LHCN-M2 (cell line): ENCODE measurements at regions not wholly inside any gene's neighbourhood (a gene's known extent, or its start where the extent isn't known, plus 50 kb on each side); places are given as distances from the start of the nearest gene placed in this dataset.

ENCODE experiments used
- DNase-seq: peaks from one replicate; pipeline ENCODE4 v3.0.0-alpha.2; 2012; ENCODE audit warnings: low read depth

DNA sequence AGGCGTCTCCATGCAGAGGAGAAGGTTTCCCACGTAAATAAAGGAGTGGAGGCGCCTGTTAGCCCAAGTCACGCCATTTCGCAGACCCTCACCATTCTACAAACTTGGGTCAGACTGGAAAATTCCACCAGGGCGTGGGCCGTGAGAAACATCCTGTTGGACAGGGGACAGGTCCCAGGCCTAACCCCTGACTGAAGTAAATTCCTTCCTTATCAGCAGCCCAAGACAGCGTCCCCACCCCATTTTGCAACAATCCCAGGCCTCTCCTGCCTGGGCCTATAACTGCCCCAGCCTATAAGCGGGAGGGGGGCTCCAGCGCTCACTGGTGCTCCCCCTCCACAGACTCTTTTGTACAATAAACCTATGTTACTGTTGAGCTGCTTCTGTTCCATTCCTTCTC, 57.3 kb upstream of the CBLN2 start:
- DNase-seq: no peak
